Testis (tissue), 2 donors: ENCODE measurements at regions not wholly inside any gene's neighbourhood (a gene's known extent, or its start where the extent isn't known, plus 50 kb on each side); places are given as distances from the start of the nearest gene placed in this dataset.

Source experiments
- POLR2A ChIP-seq: fragments of 450-650 bp; IDR thresholded peaks from one replicate; pipeline ENCODE4 v1.6.1; 2017; ENCODE audit warnings: antibody characterized with exemption, mild to moderate bottlenecking, moderate library complexity
- TF ChIP-seq, protein P1 (sequence below), 3 experiments: fragments of 450-650 bp in 2 of 3; fragments of 200-600 bp in 1 of 3; sonication (generic) in 1 of 3; IDR thresholded peaks; one replicate each; pipeline ENCODE4 v1.5.1; 2016 to 2019; ENCODE audit warnings: antibody characterized with exemption in 3 of 3, mild to moderate bottlenecking in 2 of 3, moderate library complexity in 1 of 3

DNA sequence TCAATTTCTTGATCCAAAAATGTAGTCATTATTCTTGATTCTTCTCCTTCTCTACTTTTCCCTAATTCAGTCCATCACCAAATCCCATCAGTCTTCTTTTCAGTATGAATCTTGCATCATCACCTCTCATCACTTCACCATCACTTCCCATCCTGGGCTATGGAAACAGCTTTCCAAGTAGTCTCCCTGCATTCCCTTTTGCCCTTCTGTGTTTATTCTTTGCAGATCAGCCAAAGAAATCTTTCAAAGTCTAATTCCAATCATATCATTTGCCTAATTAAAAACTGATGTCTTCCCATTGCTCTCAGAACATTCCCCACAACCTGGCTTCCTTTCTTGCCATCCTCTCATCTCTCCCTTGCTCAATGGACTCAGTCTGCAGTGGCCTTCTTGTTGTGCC lies 201.7 kb upstream of the ADAMTS3 start:
- TF ChIP-seq, protein P1, sequence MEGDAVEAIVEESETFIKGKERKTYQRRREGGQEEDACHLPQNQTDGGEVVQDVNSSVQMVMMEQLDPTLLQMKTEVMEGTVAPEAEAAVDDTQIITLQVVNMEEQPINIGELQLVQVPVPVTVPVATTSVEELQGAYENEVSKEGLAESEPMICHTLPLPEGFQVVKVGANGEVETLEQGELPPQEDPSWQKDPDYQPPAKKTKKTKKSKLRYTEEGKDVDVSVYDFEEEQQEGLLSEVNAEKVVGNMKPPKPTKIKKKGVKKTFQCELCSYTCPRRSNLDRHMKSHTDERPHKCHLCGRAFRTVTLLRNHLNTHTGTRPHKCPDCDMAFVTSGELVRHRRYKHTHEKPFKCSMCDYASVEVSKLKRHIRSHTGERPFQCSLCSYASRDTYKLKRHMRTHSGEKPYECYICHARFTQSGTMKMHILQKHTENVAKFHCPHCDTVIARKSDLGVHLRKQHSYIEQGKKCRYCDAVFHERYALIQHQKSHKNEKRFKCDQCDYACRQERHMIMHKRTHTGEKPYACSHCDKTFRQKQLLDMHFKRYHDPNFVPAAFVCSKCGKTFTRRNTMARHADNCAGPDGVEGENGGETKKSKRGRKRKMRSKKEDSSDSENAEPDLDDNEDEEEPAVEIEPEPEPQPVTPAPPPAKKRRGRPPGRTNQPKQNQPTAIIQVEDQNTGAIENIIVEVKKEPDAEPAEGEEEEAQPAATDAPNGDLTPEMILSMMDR (IDR thresholded peaks at IDR 0.05): no peak
- no peak for TF ChIP-seq POLR2A
